ENCODE measurements at regions not wholly inside any gene's neighbourhood (a gene's known extent, or its start where the extent isn't known, plus 50 kb on each side); places are given as distances from the start of the nearest gene placed in this dataset.
"Not testable (repeated sequence)": the region's sequence is repeated elsewhere in the genome, so short reads cannot be mapped to it uniquely, and the experiment has no call there.

- peak; percentile 67 for DNase-seq (ENCODE audit: low read depth)
- peak overlapping the region; percentile 25 for H3K4me3 ChIP-seq (ENCODE audit: low read depth, low read length)
- TF ChIP-seq CTCF (conservative IDR thresholded peaks at IDR 0.05; ENCODE audit: low read depth, low read length): no peak
Measured at GRCh38 chr10:31134311-31134952, 102.8 kb upstream of the ZNF438 start.

- DNase-seq (ENCODE audit: low read depth): no peak
- no peak for TF ChIP-seq CTCF (conservative IDR thresholded peaks at IDR 0.05; ENCODE audit: low read depth, low read length)
- H3K4me3 ChIP-seq (ENCODE audit: low read depth, low read length): no peak overlapping the region
Measured at GRCh38 chr10:31135171-31135570, 103.5 kb upstream of the ZNF438 start.

- not testable (repeated sequence) for H3K4me3 ChIP-seq (ENCODE audit: low read depth, low read length); DNase-seq (ENCODE audit: low read depth)
Measured at GRCh38 chr10:31135791-31136190, 104.1 kb upstream of the ZNF438 start.

GRCh38 chr10:31136386-31136785, 104.7 kb upstream of the ZNF438 start:
- TF ChIP-seq CTCF (conservative IDR thresholded peaks at IDR 0.05; ENCODE audit: low read depth, low read length): no peak
- no peak overlapping the region for H3K4me3 ChIP-seq (ENCODE audit: low read depth, low read length)
- no peak for DNase-seq (ENCODE audit: low read depth)

GRCh38 chr10:31136930-31137885, 105.5 kb upstream of the ZNF438 start:
- TF ChIP-seq CTCF (conservative IDR thresholded peaks at IDR 0.05; ENCODE audit: low read depth, low read length): no peak
- H3K4me3 ChIP-seq (ENCODE audit: low read depth, low read length): no peak overlapping the region
- no peak for DNase-seq (ENCODE audit: low read depth)

- no peak overlapping the region for H3K4me3 ChIP-seq (ENCODE audit: low read depth, low read length)
- DNase-seq (ENCODE audit: low read depth): no peak
- TF ChIP-seq CTCF (conservative IDR thresholded peaks at IDR 0.05; ENCODE audit: low read depth, low read length): no peak
Measured at GRCh38 chr10:31138026-31138553, 106.4 kb upstream of the ZNF438 start.

- DNase-seq (ENCODE audit: low read depth): no peak
- no peak overlapping the region for H3K4me3 ChIP-seq (ENCODE audit: low read depth, low read length)
- no peak for TF ChIP-seq CTCF (conservative IDR thresholded peaks at IDR 0.05; ENCODE audit: low read depth, low read length)
Measured at GRCh38 chr10:31139497-31139896, 107.8 kb upstream of the ZNF438 start.

Data from epithelial cell of proximal tubule (primary cell).